Kidney glomerular epithelial cell (primary cell): ENCODE measurements at regions not wholly inside any gene's neighbourhood (a gene's known extent, or its start where the extent isn't known, plus 50 kb on each side); places are given as distances from the start of the nearest gene placed in this dataset.
"Not testable (repeated sequence)": the region's sequence is repeated elsewhere in the genome, so short reads cannot be mapped to it uniquely, and the experiment has no call there.

Experiments
- DNase-seq: peaks from one replicate; lab custom pipeline; 2025; lab: John Stamatoyannopoulos, UW

GRCh38 chr17:21470422-21470821, 94.3 kb downstream of the KCNJ12 start:
- not testable (repeated sequence) for DNase-seq

DNA sequence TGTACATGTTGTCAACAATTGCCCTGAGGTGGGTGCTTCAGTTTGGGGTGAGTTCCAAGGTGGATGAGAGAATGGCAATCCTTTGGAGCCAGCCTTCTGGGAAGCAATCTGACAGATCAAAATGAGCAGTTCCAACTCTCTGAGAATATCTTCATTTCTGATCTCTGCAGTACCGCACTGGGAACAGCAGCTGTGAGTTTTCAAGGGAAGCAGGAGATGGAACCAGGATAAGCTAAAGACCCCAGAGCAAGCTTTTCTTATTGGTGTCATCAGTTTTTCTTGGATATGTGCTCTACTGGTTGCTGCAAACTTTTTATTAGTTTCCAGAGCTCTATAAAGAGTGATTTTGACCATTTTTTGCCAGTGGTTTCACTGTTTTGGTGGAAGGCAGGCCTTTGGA, 94.7 kb downstream of the KCNJ12 start:
- no peak for DNase-seq

GRCh38 chr17:21474815-21475214, 98.7 kb downstream of the KCNJ12 start:
- no peak for DNase-seq

DNA sequence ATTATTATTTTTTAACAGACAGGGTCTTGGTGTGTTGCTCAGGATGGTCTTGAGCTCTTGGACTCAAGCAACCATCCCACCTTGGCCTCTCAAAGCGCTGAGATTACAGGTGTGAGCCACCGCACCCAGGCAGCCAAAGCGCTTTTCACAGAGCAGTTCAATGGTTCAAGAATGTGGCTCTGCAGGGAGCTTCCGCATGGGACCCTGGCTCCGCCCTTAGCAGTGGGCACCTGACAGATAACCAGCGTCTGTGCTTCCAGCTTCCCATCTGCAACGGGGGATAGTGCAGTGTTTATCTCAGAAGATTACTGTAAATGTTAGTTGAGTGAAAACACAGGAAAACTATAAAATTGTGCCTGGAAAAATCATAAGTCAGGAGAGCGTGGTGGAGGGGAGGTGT, 99.4 kb downstream of the KCNJ12 start:
- DNase-seq: no peak

GRCh38 chr17:21476867-21477266, 100.7 kb downstream of the KCNJ12 start:
- DNase-seq: no peak

- DNase-seq: no peak
Observed at GRCh38 chr17:21482189-21482865, 106.2 kb downstream of the KCNJ12 start.

GRCh38 chr17:21488043-21488442, 111.9 kb downstream of the KCNJ12 start:
- DNase-seq: not testable (repeated sequence)

- DNase-seq: no peak
Observed at GRCh38 chr17:21493993-21494392, 117.8 kb downstream of the KCNJ12 start.

GRCh38 chr17:21495281-21495680, 119.1 kb downstream of the KCNJ12 start:
- no peak for DNase-seq

DNA sequence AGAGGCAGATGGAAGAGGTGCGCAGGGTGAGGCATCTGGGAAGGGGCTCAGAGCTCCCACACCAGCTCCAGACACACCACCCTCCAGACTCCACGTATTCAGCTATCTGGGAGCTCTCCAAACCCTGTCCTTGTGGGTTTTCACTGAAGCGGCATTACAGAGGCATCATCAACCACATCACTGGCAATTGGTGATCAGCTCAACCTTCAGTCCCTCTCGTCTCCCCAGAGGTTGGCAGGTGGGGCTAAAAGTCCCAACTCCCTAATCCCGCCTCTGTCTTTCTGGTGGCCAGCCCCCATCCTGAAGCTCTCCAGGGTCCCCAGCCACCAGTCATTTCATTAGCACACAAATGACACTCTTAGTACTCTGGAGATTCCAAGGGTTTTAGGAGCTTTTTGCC, 123.9 kb downstream of the KCNJ12 start:
- no peak for DNase-seq

DNA sequence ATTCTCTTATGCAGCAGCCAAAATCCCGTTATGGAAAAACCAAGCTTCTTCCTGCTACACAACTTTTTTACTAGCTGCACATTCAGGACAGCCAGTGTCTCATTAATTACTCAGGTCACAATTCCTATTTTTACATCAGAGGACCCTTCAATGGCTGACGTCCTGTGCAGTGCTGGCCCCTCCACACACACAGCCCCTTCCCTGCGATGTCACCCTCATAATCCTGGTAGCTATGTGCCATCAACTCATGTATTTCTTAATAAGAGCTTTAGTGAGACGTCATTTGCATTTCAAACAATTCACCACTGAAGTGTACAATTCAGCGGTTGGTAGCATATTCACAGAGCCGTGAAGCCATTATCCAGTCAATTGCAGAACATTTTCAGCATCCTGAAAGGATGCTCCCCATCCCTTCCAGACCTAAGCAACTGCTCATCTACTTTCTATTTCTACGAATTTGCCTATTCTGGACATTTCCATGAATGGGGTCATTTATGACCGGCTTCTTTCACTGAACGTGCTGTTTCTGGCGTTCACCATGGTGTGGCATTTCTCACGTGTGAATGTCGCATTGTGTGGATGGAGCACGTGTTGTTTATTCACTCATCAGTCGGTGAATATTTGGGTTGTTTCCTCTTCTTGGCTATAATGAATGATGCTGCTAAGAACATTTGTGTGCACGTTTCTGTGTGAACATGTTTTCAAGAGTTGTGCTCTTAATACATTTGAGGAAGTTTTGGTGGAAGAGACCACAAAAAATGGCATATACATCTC, 126.0 kb downstream of the KCNJ12 start:
- DNase-seq: not testable (repeated sequence)

- DNase-seq: no peak
Observed at GRCh38 chr17:21505819-21506815, 130.0 kb downstream of the KCNJ12 start.

GRCh38 chr17:21507806-21508205, 131.6 kb downstream of the KCNJ12 start:
- not testable (repeated sequence) for DNase-seq

DNA sequence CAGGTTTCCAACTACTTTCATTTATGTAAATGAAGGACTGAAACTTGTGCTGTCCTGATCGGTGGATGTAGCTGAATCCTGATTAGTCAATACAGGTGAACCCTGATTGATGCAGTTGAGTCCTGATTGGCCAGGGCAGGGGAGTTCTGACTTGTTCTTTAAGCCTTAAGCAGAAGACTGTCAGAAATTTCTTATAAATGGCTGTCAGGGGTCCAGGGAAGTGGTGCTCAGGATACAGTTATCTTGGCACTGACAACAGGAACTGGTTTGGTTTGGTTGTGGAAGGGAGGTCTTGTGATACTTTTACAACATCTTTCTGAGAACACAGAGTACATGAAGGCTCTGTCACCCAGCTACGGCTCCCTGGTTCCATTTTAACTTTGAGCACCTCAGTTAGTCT, 132.1 kb downstream of the KCNJ12 start:
- no peak for DNase-seq

- DNase-seq: not testable (repeated sequence)
Observed at GRCh38 chr17:21509356-21509755, 133.2 kb downstream of the KCNJ12 start.

DNA sequence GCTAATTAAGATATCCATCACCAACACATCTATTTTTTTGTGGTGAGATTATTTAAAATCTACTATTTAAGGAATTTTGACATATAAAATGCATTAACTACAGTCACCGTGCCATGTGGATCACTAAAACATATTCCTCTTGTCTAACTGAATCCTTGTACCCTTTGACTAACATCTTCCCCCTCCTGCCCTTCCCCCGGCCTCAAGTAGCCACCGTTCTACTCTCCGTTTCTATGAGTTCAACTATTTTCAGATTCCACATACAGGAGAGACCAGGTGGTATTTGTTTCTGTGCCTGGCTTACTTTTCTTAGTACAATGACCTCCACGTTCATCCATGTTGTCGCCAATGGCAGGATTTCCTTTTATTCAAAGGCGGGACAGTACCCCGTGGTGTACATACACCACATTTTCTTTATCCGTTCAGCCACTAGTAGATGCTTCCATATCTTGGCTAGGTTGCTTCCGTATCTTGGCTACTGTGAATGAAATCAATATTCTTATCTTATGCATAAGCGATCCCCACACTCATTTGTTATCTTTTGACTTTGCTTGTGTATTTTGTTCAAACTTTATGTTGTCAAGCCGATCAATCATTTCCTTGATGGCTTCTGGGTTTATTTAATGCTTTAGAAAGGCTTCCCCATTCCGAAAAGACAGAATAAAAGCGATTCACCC, 134.7 kb downstream of the KCNJ12 start:
- DNase-seq: no peak

DNA sequence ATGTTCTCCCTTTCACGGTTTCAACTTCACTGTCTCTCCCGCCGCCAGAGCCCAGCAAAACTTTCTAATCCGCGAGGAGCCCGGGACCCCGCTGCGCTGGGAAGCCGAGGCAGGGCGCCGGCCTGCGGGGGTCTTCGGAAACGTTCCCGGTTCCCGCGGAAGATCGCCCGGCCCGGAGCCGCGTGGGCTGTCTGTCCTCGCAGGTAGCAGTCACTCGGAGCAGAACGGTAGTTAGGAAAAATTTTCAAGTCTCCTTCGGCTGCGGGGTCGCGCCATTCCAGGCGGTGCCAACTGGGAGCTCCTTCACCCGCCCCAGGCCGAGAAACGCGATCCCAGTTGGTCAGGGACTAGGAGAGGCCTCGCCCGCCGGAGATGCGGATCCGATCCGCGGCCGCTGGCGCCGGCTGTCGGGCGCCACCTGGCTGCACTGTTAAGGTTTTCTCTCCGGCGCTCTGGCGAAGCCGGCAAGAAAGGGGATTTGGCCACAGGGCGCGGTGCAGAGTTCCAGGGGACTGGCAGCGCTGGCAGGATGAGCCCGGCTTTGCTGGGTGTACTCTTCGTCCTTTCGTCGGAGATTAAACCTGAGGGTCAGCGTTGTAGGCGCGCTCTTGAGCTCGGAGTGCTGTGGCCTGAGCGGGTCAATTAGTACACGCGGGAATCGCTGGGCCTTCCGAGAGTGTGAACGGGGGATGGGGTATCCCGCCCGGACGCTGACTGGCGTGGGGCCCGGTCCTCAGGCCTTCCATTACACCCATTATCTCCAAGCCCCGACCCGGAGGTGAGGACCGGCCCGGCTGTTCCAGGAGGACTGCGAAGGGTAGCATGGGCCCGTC, 135.4 kb downstream of the KCNJ12 start:
- DNase-seq: peak; percentile 73

DNA sequence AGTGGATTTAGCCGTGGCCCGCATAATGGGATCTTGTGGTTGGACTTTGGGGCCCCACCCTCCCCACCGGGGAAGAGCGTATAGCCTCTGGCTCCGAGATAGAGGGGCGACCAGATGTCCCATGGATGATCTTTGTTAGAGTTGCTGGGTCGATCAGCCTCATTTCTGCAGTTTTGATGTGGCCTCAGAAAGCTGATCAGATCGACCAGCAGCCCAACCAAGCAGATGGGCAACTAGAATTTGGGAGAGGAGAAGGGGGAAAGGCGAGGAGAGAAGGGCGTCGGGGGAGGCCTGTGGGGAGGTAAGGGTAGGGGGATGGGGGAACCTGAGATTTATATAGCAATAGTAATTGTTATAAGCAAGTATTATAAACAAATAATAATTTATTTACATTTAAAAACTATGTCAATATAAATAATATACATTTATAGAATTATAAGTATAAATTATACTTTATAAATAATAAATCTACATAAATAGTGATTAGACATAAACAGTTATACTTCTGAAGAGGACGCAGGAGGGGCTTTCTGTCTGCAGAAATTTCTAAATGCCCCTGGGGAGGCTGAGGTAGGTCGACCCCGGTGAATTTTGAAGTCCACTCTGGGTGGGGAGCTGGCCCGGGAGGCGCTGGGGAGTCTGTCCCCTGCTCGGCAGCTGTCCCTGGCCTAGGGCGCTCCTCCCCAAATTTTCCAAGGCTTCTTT, 136.3 kb downstream of the KCNJ12 start:
- DNase-seq: no peak

DNA sequence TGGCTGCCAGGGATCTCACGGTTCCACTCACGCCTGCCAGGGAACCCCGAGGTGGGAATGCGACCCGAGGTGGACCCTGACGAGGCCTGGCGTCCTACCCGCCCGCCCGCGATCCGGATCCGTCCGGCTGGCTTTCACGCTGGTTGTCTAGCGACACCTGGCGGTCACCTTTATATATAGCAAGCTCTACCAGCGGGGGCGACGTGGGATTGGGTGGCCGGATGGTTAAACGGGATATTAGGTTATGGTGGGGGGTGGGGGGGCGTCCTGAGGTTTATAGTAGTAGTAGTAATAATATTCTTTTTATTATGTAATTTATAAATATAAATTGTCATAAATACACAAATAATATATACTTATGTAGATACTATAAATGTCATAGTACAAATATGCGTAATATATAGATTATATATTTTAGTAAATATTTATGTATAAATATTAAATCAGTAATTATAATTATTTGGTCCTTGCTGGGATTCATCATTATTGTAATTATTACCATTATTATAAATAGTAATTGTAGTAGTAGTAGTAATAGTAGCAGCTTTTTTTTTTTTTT, 136.9 kb downstream of the KCNJ12 start:
- peak; percentile 49 for DNase-seq

DNA sequence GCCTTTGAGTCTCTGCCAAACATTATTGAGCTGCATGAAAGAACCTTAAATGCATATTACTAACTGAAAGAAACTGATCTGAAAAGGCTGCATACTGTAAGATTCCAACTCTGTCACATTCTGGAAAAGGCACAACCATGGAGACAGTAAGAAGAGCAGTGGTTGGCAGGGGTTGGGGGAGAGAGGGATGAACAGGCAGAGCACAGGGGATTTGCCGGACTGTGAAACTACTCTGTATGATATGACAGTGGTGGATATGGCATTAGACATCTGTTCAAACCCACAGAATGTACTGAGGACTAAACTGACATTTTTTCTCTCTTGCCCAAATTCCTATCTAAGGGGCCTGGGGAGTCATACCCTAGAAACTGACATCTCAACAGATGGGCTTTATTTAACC, 138.4 kb downstream of the KCNJ12 start:
- DNase-seq: not testable (repeated sequence)
